OCI-LY7 (cell line): ENCODE measurements at regions not wholly inside any gene's neighbourhood (a gene's known extent, or its start where the extent isn't known, plus 50 kb on each side); places are given as distances from the start of the nearest gene placed in this dataset.

Experiments used
- BruUV-seq: library from RNA; stranded (reverse); fragments of 400-500 nt; replicated peaks from 2 replicates; lab custom pipeline; 2021; lab: Mats Ljungman, UMichigan
- CTCF ChIA-PET: fragments of 300-600 bp; sonication (Branson Sonifier 250); formaldehyde crosslinking; loops from one replicate; lab custom pipeline; 2022; ENCODE audit warnings: antibody characterized with exemption; ENCODE audit not compliant: unreplicated experiment; lab: Charles Lee
- POLR2A ChIA-PET: fragments of 300-600 bp; sonication (Branson Sonifier 250); formaldehyde crosslinking; loops from one replicate; lab custom pipeline; 2022; ENCODE audit warnings: antibody characterized with exemption; lab: Charles Lee
- DNase-seq: peaks from one replicate; pipeline ENCODE4 v3.0.0-alpha.2; 2015; ENCODE audit warnings: low spot score
- H2AFZ ChIP-seq: fragments of 200-600 bp; sonication (generic), shearing (Covaris generic); 2 replicates; pipeline ENCODE4 v1.6.1; 2014; ENCODE audit warnings: mild to moderate bottlenecking, antibody characterized with exemption, low read length, moderate library complexity
- H3K27ac ChIP-seq: fragments of 200-600 bp; sonication (generic); 2 replicates; pipeline ENCODE4 v1.5.1; 2014; ENCODE audit warnings: mixed run types, low read depth, mild to moderate bottlenecking, moderate library complexity, low read length, inconsistent platforms; ENCODE audit not compliant: poor library complexity, severe bottlenecking
- H3K36me3 ChIP-seq: fragments of 200-600 bp; sonication (generic); 2 replicates; pipeline ENCODE4 v1.6.1; 2014; ENCODE audit warnings: mild to moderate bottlenecking, antibody characterized with exemption, low read length, moderate library complexity, mixed read lengths; ENCODE audit not compliant: insufficient read depth
- H3K4me1 ChIP-seq: fragments of 200-600 bp; sonication (generic); 2 replicates; pipeline ENCODE4 v1.5.1; 2014; ENCODE audit warnings: mild to moderate bottlenecking, low read length; ENCODE audit not compliant: insufficient read depth, poor library complexity, severe bottlenecking
- H3K4me2 ChIP-seq: fragments of 200-600 bp; sonication (generic); 2 replicates; pipeline ENCODE4 v1.6.1; 2014; ENCODE audit warnings: mild to moderate bottlenecking, low read length
- H3K4me3 ChIP-seq: fragments of 200-600 bp; sonication (generic); 2 replicates; pipeline ENCODE4 v1.5.1; 2014; ENCODE audit warnings: mild to moderate bottlenecking, low read depth, low read length; ENCODE audit not compliant: poor library complexity, severe bottlenecking
- H3K79me2 ChIP-seq: fragments of 200-600 bp; sonication (generic); 2 replicates; pipeline ENCODE4 v1.6.1; 2016; ENCODE audit warnings: low read depth, mild to moderate bottlenecking, low read length, moderate library complexity, mixed read lengths; ENCODE audit not compliant: insufficient read depth
- H3K9me2 ChIP-seq: fragments of 200-600 bp; sonication (generic); 2 replicates; pipeline ENCODE4 v1.6.1; 2016; ENCODE audit warnings: mild to moderate bottlenecking, low read length, mixed read lengths; ENCODE audit not compliant: insufficient read depth
- H3K9me3 ChIP-seq: fragments of 200-600 bp; sonication (generic); 2 replicates; pipeline ENCODE4 v1.6.1; 2014; ENCODE audit warnings: mild to moderate bottlenecking, mixed run types, low read length, mixed read lengths
- H4K20me1 ChIP-seq: fragments of 200-600 bp; sonication (generic); 2 replicates; pipeline ENCODE4 v1.6.1; 2014; ENCODE audit warnings: mild to moderate bottlenecking, antibody characterized with exemption, low read length, moderate library complexity, mixed read lengths; ENCODE audit not compliant: insufficient read depth
- EZH2phosphoT487 ChIP-seq: fragments of 200-600 bp; sonication (generic); IDR thresholded peaks from 2 replicates; pipeline ENCODE4 v1.6.1; 2018; ENCODE audit warnings: low read depth, borderline replicate concordance, mild to moderate bottlenecking, mixed run types, antibody characterized with exemption, low read length, moderate library complexity, mixed read lengths
- intact Hi-C: fragments of 100-400 bp; cut with micrococcal nuclease; formaldehyde crosslinking; loops from one replicate; pipeline ENCODE4 v1.10.0; 2022; ENCODE audit not compliant: unreplicated experiment
- TF ChIP-seq, protein P1 (sequence below): fragments of 200-600 bp; sonication (generic); conservative IDR thresholded peaks from 2 replicates; pipeline ENCODE4 v1.5.1; 2014; ENCODE audit warnings: mild to moderate bottlenecking, antibody characterized with exemption, low read length, moderate library complexity, mixed read lengths

GRCh38 chr22:44604455-44604854 lies 97.5 kb upstream of the PRR5 start:
- H3K9me3 ChIP-seq, result no peaks in the 10 kb centered on the region
- intact Hi-C loops, result no loop called here
- no peak overlapping the region for H3K4me3 ChIP-seq
- TF ChIP-seq, protein P1, sequence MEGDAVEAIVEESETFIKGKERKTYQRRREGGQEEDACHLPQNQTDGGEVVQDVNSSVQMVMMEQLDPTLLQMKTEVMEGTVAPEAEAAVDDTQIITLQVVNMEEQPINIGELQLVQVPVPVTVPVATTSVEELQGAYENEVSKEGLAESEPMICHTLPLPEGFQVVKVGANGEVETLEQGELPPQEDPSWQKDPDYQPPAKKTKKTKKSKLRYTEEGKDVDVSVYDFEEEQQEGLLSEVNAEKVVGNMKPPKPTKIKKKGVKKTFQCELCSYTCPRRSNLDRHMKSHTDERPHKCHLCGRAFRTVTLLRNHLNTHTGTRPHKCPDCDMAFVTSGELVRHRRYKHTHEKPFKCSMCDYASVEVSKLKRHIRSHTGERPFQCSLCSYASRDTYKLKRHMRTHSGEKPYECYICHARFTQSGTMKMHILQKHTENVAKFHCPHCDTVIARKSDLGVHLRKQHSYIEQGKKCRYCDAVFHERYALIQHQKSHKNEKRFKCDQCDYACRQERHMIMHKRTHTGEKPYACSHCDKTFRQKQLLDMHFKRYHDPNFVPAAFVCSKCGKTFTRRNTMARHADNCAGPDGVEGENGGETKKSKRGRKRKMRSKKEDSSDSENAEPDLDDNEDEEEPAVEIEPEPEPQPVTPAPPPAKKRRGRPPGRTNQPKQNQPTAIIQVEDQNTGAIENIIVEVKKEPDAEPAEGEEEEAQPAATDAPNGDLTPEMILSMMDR, result no peak
- TF ChIP-seq EZH2phosphoT487, result no peak
- DNase-seq, result no peak
- H3K4me1 ChIP-seq, result no peaks in the 10 kb centered on the region
- no peaks in the 10 kb centered on the region for H3K79me2 ChIP-seq
- no peaks in the 10 kb centered on the region for H3K36me3 ChIP-seq
- H3K4me2 ChIP-seq, result no peak overlapping the region
- no TSS peak for BruUV-seq
- H3K9me2 ChIP-seq, result no peaks in the 10 kb centered on the region
- ChIA-PET POLR2A (no interaction called here), CTCF (no interaction called here)
- H4K20me1 ChIP-seq, result no peaks in the 10 kb centered on the region
- H3K27ac ChIP-seq, result no peak overlapping the region
- no peak overlapping the region for H2AFZ ChIP-seq

GRCh38 chr22:44603767-44604166 lies 98.2 kb upstream of the PRR5 start:
- Histone ChIP-seq H4K20me1 (no peaks in the 10 kb centered on the region), H3K4me3 (no peak overlapping the region), H3K9me2 (no peaks in the 10 kb centered on the region), H3K9me3 (no peaks in the 10 kb centered on the region), H3K27ac (no peak overlapping the region), H3K36me3 (no peaks in the 10 kb centered on the region), H3K4me1 (no peaks in the 10 kb centered on the region), H3K79me2 (no peaks in the 10 kb centered on the region), H2AFZ (no peak overlapping the region), H3K4me2 (no peak overlapping the region)
- TF ChIP-seq, protein P1, result no peak
- TF ChIP-seq EZH2phosphoT487, result no peak
- ChIA-PET CTCF (no interaction called here), POLR2A (no interaction called here)
- BruUV-seq, result no TSS peak
- intact Hi-C loops, result no loop called here
- no peak for DNase-seq

DNA sequence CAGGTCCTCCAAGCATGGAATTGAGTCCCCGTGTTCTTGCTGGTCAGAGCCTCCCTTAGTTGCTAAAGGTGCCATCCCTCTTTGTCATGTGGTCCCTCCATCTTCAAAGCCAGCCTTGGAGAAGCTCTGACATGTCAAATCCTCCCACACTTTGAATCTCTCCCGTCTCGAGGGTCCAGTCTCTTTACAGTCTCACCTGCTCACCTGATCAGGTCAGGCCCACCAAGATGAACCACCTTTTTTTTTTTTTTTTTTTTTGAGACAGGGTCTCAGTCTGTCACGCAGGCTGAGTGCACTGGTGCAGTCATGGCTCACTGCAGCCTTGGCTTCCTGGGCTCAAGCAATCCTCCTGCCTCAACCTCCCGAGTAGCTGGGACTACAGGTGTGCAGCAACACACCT lies 100.3 kb upstream of the PRR5 start:
- no peaks in the 10 kb centered on the region for H3K79me2 ChIP-seq
- H3K9me2 ChIP-seq, result no peaks in the 10 kb centered on the region
- H3K4me2 ChIP-seq, result no peak overlapping the region
- ChIA-PET CTCF (no interaction called here), POLR2A (no interaction called here)
- no TSS peak for BruUV-seq
- intact Hi-C loops, result no loop called here
- H3K4me1 ChIP-seq, result no peaks in the 10 kb centered on the region
- H2AFZ ChIP-seq, result no peak overlapping the region
- no peaks in the 10 kb centered on the region for H4K20me1 ChIP-seq
- no peaks in the 10 kb centered on the region for H3K36me3 ChIP-seq
- no peak overlapping the region for H3K27ac ChIP-seq
- TF ChIP-seq, protein P1, result no peak
- TF ChIP-seq EZH2phosphoT487, result no peak
- no peak overlapping the region for H3K4me3 ChIP-seq
- DNase-seq, result no peak
- H3K9me3 ChIP-seq, result no peaks in the 10 kb centered on the region
